NCI-H1417 (cell line): ENCODE measurements at regions not wholly inside any gene's neighbourhood (a gene's known extent, or its start where the extent isn't known, plus 50 kb on each side); places are given as distances from the start of the nearest gene placed in this dataset.
"Not testable (repeated sequence)": the region's sequence is repeated elsewhere in the genome, so short reads cannot be mapped to it uniquely, and the experiment has no call there.

ENCODE experiments used
- DNase-seq, 3 experiments: peaks; one replicate each; lab custom pipeline; 2025; lab: John Stamatoyannopoulos, UW

- no peak for DNase-seq
Measured at GRCh38 chr14:21910260-21910659, 236.6 kb upstream of the OR4E1 start.

DNA sequence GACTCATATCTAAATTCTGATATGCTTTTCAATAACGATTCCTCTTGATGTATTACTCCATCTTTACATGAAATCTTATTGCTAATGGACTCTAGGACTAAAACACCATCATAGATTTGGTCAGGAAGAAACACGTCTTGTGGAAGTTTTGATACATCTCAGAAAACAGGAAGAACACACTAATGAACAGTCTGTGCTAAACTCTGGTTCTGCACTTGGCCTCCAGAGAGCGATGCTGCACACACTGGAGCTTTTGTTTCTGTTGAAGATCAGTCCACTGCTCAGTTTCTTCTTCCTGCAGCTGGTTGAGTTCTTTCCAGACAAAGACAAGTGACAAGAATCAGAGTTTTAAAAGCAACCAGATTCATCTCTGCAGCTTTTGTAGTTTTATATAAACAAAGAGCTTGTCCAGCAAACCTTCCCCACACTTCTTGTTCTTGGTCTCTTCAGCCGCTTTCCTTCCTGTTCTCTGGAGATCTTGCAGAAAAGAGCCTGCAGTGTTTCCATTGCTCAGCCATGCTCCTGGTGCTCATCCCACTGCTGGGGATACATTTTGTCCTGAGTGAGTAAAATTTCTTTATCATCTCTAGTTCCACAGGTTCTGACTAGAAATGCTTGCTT, 229.1 kb upstream of the OR4E1 start:
- DNase-seq: no peak

DNA sequence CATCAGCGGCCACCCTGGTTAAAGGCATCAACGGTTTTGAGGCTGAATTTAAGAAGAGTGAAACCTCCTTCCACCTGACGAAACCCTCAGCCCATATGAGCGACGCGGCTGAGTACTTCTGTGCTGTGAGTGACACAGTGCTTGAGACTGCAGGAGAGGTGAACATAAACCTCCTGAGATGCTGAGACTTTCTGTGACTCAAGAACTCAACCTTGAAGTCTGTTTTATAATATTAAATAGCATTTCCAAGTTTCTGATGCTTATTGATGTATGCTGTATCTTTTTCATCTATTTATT, 221.2 kb upstream of the OR4E1 start:
- DNase-seq: not testable (repeated sequence)

- DNase-seq: no peak
Measured at GRCh38 chr14:21894003-21894897, 220.6 kb upstream of the OR4E1 start.

- no peak for DNase-seq
Measured at GRCh38 chr14:21891921-21892320, 218.3 kb upstream of the OR4E1 start.

DNA sequence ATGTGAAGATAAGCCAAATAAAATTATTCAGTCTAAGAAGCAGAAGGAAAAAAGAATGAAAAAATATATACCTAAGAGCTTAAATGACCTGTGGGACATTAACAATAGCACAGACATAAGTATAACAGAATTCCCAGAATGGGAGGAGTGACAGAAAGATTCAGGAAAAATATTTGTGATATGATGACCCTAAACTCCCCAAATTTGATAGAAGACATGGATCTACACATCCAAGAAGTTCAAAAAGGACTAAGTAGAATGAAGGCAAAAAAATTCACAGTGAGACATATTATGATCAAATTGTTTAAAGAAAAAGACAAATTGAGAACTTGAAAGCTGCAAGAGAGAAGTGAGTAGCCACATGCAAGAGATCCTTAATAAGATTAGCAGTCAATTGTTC, 211.4 kb upstream of the OR4E1 start:
- no peak for DNase-seq

DNA sequence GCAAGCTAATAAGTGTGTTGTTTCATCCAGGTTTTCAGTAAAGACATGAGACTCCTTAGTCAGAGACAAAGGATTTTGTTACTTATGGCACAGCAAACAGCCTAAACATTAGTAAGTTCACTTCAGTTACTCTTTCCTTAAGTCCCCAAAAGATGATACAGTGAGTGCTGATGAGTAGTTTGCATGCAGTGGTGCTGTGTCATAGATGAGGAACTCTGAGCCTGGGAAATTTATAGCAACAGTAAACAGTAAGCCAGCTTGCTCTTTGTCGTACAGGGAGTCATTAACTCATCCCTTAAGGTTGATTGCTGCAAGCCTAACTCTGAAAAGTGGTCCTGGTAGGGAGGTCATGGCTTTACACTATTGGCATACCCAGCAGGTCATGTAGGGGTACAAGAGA, 208.6 kb upstream of the OR4E1 start:
- DNase-seq: no peak

DNA sequence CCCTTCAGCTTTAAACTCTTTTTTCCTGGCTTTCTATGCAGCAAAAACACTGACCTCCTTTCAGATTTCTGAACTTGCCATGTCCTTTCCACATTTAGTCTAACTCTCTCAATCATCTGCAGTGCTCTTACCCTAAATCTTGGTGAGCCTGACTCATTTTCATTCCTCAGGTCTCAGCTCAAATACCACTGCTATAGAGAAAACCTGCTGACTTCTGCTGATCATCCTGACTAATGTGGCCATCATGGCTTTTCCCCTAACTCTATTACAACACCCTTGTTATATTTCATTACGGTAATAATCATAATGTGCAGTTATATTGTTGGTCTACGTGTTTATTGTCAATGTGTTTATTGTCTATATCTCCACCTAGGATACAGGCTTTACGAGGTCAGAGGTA, 207.3 kb upstream of the OR4E1 start:
- no peak for DNase-seq

DNA sequence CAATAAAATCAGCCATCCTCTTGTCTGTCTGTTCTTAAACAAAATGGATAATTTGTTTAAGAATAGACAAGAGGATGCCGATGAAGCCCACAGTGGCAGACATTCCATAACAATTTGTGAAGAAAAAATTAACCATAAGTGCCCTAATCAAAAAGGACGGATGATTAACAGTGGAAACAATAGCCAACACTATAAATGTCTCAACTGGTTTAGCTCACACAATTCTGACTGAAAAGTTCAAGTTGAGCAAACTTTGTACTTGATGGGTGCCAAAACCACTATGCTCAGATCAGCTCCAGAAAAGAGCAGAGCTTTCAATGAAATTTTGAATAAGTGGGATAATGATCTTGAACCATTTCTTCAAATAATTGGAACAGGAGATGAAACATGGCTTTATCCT, 202.2 kb upstream of the OR4E1 start:
- DNase-seq: no peak

- no peak for DNase-seq
Measured at GRCh38 chr14:21874946-21875345, 201.3 kb upstream of the OR4E1 start.

DNA sequence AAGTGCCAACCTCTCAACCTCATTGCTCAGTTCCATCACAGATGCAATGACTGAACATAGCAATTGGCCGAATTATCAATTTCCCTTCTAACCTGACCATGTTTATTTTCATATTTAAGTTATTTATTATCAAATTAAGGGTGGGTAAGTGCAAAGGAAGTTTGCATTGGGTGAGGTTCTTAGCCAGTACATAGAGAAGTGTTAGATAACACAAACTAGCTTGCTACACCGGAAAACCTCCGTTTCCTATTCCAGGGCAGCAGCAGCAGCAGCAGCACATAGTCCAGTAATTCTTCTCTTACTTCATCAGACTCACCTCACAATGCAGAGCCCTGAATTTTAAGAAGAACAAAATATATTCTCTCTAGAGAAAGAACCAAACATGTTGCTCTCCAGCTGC, 200.5 kb upstream of the OR4E1 start:
- DNase-seq: no peak

DNA sequence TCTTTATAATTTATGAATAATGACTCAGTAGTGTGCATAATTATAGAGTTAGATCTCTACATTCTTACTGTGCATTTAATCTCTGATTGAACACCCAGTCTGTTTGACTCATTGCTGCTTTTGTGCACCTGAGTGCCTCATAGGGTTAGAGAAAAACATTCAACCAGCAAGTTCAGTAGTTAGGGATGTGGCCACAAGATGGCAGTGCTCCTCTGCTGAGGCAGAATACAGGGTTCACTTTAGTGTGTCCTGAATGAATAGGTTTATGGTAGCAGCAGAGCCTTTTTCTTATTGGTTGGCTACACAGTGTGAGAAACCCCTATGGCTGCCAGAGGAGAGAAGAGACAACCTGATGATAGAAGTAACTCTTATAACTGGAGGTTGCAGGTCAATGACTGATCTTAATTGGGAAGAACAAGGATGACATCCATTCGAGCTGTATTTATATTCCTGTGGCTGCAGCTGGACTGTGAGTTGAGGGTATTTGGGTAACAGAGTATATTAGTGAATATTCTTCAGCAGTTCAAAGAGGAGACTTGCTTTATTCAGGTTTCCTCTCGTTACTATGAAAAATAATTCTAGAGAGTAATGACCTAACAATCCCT, 194.9 kb upstream of the OR4E1 start:
- peak; percentile 15 to 47 (median 33) for DNase-seq

DNA sequence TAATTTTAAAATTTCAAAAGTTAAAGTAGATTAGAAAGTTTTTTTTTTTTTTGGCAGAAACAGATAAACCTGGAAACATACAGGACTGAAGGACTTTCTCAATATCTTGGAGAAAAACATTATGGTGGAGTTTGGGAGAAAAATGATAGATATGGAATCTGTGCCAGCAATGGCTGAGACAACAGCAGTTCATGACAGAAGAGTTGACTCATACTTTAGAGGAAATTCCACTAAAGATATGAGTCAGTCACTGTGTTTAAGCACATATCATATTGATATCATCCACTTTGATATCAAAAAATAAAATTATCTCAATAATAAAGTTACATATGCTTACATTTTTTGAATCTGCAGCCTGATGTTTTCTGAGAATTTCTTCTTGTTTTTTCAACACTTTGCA, 193.9 kb upstream of the OR4E1 start:
- no peak for DNase-seq

DNA sequence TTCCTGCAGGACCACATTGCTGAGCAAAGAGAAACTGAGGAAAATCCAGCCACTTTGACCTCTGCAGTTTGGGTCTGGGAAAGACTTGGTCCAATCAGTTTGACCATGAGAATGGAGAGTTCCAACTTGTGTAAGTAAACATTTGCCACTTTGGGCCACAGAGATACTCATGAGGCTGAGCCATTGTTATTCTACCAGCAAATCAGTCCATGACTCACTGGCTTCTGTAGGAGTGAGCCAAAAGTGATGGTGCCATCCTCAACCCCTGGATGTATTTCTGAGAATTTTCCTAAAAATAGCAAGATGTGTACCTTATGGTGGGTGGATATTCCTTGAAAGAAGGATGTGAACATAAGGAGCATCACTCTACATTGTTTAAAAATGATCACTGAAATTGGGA, 192.9 kb upstream of the OR4E1 start:
- DNase-seq: no peak

DNA sequence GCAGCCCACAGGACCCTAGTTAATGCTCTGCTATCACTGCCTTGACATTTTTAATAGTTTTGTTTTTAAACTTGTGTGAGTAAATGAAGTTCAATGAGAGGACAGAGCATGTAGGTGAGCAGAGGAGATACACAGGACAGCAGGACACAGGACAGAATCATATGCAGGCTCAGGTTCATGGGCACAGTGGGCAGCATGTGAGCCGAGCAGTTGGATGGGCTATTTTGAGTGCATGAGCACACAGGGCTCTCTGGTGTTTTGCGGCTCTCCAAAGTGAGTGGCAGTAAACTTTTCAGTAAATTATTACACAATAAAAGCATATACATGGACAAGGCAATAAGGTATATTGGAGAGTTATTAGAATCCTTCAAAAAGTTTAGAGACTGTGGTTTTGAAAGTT, 189.7 kb upstream of the OR4E1 start:
- DNase-seq: no peak

DNA sequence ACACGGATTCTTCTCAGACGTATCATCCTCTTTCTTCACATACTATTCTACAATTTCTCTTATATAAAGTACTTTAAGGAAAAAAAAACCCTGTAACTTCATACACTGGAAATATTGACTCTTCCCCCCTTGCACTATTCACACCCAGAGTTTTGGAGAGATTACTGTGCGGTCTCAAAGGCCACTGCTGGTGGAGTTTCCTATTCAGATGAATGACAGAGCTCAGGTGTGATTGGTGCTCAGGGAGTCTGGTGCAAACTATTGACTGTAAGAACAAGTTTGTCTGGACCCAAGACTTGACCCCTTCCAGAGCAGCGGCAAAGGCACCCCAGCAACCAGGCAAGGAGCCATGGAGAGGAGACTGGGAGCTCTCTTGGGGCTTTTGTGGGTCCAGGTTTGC, 187.5 kb upstream of the OR4E1 start:
- DNase-seq: no peak

DNA sequence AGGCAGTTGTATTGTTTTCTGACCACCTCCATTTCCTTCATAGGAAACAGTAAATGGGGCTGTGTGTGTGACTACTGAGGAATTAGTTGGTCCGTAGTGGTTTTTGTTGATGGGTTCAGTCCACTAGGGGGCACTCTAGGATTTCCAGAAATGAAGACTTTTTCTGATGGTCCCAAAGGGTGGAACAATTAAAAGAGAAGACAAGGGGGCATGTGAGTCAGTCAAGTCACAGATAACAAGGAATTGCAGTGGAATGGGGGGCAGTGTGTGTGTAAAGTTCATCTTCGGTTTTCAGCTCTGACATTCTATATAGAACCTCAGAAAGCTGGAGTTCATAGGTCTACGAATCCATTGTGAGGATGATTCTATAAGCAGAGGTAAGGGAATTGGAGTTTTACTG, 186.6 kb upstream of the OR4E1 start:
- no peak for DNase-seq

DNA sequence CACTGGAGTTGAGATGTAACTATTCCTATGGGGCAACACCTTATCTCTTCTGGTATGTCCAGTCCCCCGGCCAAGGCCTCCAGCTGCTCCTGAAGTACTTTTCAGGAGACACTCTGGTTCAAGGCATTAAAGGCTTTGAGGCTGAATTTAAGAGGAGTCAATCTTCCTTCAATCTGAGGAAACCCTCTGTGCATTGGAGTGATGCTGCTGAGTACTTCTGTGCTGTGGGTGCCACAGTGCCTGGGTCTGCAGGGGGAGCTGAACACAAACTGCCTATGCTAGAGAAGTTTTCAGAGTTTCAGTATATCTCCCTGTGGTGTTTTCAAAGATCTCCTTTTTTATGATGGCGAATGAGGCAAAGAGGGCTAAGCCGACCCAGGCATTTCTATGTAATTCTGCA, 179.2 kb upstream of the OR4E1 start:
- DNase-seq: no peak

- DNase-seq: peak in 2 of 3 experiments; percentile 19 to 24
Measured at GRCh38 chr14:21852061-21852664, 178.5 kb upstream of the OR4E1 start.

GRCh38 chr14:21846902-21847301, 173.3 kb upstream of the OR4E1 start:
- DNase-seq: not testable (repeated sequence)

DNA sequence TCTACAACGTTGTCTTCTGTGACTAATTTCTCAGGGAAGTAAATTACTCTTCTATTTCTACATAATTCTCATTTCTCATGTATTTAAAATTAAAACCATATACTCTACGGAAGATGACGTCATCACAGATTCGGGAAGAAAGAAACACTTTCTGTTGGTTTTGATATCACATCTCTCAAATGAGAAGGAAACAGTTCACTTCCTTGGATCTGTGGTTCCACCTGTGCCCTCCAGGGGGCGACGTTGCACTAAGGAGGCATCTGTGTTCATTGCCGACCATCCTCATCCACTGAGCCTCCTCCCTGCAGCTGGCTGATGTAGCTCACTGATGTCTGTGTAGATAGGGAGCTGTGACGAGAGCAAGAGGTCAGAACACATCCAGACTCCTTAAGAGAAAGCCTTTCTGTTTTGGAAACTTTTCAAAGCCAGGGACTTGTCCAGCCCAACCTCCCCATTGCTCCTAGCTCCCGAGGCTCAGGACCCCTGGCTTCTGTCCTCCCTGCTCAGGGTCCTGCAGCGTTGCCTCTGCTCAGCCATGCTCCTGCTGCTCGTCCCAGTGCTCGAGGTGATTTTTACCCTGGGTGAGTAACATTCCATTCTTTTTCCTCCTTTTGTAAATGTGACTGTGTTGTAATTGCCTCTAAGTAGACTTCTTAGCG, 172.7 kb upstream of the OR4E1 start:
- peak in 2 of 3 experiments; percentile 16 to 24 for DNase-seq

GRCh38 chr14:21840765-21841164, 167.1 kb upstream of the OR4E1 start:
- DNase-seq: no peak
